ENCODE measurements at regions not wholly inside any gene's neighbourhood (a gene's known extent, or its start where the extent isn't known, plus 50 kb on each side); places are given as distances from the start of the nearest gene placed in this dataset.

GRCh38 chr3:106685745-106686144 is 691.5 kb upstream of the CCDC54 start:
- TF ChIP-seq POLR2A (IDR thresholded peaks at IDR 0.05; ENCODE audit: low read depth), result no peak
- TF ChIP-seq CTCF (IDR thresholded peaks at IDR 0.05), result no peak
- no peak for TF ChIP-seq POLR2AphosphoS5 (IDR thresholded peaks at IDR 0.05)
- TF ChIP-seq EP300 (IDR thresholded peaks at IDR 0.05), result no peak

All from esophagus muscularis mucosa (tissue), 4 donors.